ENCODE measurements at regions not wholly inside any gene's neighbourhood (a gene's known extent, or its start where the extent isn't known, plus 50 kb on each side); places are given as distances from the start of the nearest gene placed in this dataset.

- TF ChIP-seq CTCF (conservative IDR thresholded peaks at IDR 0.05 in 1 of 2, IDR thresholded peaks at IDR 0.05 in 1 of 2; ENCODE audit: low read depth in 1 of 2, low read length in 2 of 2) (no peak), EZH2 (IDR thresholded peaks at IDR 0.05; ENCODE audit: low read length, missing control alignments) (no peak)
Measured at GRCh38 chr19:30652751-30653150, 280.6 kb downstream of the ZNF536 start.

All from fibroblast of lung (primary cell).